SH-SY5Y (cell line): ENCODE measurements at regions not wholly inside any gene's neighbourhood (a gene's known extent, or its start where the extent isn't known, plus 50 kb on each side); places are given as distances from the start of the nearest gene placed in this dataset.

Source experiments
- GATA2 ChIP-seq: IDR thresholded peaks from 2 replicates; pipeline ENCODE4 v1.6.1; 2011; ENCODE audit warnings: mild to moderate bottlenecking, low read depth, low read length
- GATA3 ChIP-seq: IDR thresholded peaks from 2 replicates; pipeline ENCODE4 v1.6.1; 2011; ENCODE audit warnings: low read depth, mild to moderate bottlenecking, low read length, moderate library complexity

GRCh38 chr1:221797506-221797905 lies 55.6 kb upstream of the DUSP10 start:
- no peak for TF ChIP-seq GATA2
- TF ChIP-seq GATA3: no peak
